ENCODE measurements at regions not wholly inside any gene's neighbourhood (a gene's known extent, or its start where the extent isn't known, plus 50 kb on each side); places are given as distances from the start of the nearest gene placed in this dataset.
"Not testable (repeated sequence)": the region's sequence is repeated elsewhere in the genome, so short reads cannot be mapped to it uniquely, and the experiment has no call there.

DNA sequence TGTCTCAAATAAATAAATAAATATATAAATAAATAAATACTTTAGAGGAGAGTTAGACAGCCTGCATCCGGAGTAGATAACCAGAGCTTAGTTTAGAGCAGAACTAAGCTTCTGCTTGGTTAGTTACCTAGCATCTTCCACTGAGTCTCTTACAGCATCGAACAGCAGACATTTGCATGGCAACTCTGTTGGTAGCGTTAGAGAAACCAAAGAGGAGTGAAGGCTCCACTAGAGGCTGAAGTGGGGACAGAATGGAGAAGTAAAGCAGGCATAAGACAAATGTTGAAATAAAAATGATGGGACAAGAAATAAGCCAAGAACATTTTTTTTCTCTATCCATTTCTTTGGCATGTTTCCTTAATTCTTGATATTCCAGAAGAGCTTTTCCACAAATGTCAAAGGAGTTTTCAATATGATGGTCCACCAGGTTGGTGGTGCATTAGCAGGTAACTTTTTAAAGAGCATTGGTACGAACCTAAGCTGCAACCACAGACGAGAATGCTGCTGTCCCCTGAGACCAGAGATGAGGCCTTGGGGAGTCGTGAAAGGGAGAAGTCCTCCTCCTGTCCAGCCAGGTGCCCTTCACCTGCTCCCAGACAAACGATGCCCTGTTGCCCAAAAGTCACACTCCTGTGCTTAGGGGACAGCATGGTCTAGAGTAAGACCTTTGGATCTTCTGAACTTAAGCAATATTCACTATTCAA lies 438.3 kb downstream of the DIRAS2 start:
- H3K4me3 ChIP-seq, result no peak overlapping the region
- WGBS, 2 donors, result 74 to 75% methylated on average over 7 of the region's 7 CpGs
- TF ChIP-seq, protein P1, sequence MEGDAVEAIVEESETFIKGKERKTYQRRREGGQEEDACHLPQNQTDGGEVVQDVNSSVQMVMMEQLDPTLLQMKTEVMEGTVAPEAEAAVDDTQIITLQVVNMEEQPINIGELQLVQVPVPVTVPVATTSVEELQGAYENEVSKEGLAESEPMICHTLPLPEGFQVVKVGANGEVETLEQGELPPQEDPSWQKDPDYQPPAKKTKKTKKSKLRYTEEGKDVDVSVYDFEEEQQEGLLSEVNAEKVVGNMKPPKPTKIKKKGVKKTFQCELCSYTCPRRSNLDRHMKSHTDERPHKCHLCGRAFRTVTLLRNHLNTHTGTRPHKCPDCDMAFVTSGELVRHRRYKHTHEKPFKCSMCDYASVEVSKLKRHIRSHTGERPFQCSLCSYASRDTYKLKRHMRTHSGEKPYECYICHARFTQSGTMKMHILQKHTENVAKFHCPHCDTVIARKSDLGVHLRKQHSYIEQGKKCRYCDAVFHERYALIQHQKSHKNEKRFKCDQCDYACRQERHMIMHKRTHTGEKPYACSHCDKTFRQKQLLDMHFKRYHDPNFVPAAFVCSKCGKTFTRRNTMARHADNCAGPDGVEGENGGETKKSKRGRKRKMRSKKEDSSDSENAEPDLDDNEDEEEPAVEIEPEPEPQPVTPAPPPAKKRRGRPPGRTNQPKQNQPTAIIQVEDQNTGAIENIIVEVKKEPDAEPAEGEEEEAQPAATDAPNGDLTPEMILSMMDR (IDR thresholded peaks at IDR 0.05), result no peak
- no peaks in the 10 kb centered on the region for H3K36me3 ChIP-seq
- ATAC-seq (no peak), DNase-seq (no peak)
- peaks cover 0 to 6% (median 0%) of the 10 kb centered on the region in 11 donors for H3K9me3 ChIP-seq
- H3K4me1 ChIP-seq, result no peaks in the 10 kb centered on the region
- intact Hi-C loops (cut with DNase I), result no loop called here
- peaks cover 0 to 6% (median 0%) of the 10 kb centered on the region in 7 donors for H3K27me3 ChIP-seq
- H3K27ac ChIP-seq, result no peak overlapping the region

DNA sequence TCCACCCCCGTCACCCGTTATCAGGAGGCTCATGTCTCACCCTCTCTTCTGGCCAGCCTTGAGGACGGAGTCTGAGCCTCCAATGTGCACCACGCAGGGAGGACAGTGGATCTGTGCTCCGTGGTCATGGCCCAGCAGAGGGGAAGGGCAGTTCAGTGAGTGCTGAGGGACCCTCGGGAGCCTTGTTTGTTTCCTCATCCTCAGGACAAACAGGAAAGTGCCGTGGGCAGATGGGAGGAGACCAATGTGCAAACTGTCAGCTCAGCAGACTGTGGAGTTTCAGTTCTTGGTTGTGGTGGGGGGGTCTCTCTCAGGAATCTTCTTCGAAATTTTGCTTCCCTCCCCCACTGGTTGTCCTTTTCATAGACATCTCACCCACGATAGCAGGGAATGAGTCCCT lies 429.6 kb downstream of the DIRAS2 start:
- H3K27ac ChIP-seq; H3K36me3 ChIP-seq; H3K9me3 ChIP-seq; ATAC-seq; intact Hi-C loops (cut with DNase I); H3K27me3 ChIP-seq; H3K4me1 ChIP-seq: not testable (repeated sequence)
- H3K4me3 ChIP-seq, result peak overlapping the region in 1 of 10 donors; percentile 11
- DNase-seq, result peak in 1 of 2 donors; percentile 10
- WGBS, 2 donors, result 45 to 49% methylated on average over 9 of the region's 9 CpGs

DNA sequence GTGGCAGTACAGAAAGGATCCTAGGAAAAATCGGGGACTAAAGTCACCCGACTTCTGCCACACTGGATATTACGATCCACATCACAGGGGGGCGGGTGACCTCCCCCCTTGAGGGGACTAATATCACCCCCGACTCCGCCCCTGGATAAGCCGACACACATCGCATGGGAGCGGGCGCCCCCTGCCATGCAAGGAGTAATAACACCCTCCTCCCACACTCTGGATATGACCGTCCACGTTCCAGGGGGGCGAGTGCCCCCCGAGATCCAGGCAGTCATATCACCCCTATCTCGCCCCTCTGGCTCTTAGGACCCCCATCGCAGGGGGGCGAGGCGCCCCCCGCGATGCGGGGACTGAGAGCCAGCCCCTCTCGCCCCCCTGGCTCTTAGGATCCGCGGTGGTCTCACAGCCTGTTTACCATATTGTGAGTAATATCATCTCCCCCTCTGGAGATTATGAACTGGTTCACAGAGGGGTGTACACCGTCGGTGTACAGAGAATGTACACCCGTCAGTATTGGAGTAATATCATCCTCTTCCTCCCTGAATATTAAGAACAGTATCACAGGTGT lies 423.0 kb downstream of the DIRAS2 start:
- intact Hi-C loops (cut with DNase I), result loop anchor here in 1 of 10 donors (5.0 kb wide), 1 partner anchor 77 kb away; no protein-coding TSS in a partner anchor
- H3K27ac ChIP-seq, result no peak overlapping the region
- peaks cover 0 to 24% (median 14%) of the 10 kb centered on the region in 7 donors for H3K27me3 ChIP-seq
- peak in 1 of 2 donors; percentile 20 for DNase-seq
- H3K4me3 ChIP-seq, result no peak overlapping the region
- H3K36me3 ChIP-seq, result no peaks in the 10 kb centered on the region
- TF ChIP-seq, protein P1 (IDR thresholded peaks at IDR 0.05), result peak in 8 of 9 donors; percentile 18 to 56 (median 41)
- no peaks in the 10 kb centered on the region for H3K9me3 ChIP-seq
- no peak for ATAC-seq
- 10 to 16% methylated on average over 27 of the region's 27 CpGs for WGBS, 2 donors
- H3K4me1 ChIP-seq, result no peaks in the 10 kb centered on the region

DNA sequence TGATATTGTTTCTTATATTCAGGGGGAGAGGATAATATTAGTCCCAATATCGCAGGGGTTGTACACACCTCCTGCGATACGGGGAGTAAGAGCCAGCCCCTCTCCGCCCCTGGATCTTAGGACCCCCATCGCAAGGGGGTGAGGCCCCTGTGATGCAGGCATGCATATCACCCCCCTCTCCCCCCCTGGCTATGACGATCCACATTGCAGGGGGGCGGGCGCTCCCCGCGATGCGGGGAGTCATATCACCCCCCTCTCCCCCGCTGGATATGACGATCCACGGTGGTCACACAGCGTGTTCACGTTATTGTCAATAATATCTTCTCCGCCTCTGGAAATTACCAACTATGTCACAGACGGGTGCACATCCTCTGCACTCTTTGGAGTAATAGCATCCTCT lies 420.7 kb downstream of the DIRAS2 start:
- H3K4me3 ChIP-seq; ATAC-seq; DNase-seq; intact Hi-C loops (cut with DNase I); H3K36me3 ChIP-seq; H3K9me3 ChIP-seq; H3K4me1 ChIP-seq; H3K27ac ChIP-seq: not testable (repeated sequence)
- WGBS, 2 donors, result 75 to 78% methylated on average over 18 of the region's 18 CpGs
- peaks cover 0 to 24% (median 14%) of the 10 kb centered on the region in 7 donors for H3K27me3 ChIP-seq

DNA sequence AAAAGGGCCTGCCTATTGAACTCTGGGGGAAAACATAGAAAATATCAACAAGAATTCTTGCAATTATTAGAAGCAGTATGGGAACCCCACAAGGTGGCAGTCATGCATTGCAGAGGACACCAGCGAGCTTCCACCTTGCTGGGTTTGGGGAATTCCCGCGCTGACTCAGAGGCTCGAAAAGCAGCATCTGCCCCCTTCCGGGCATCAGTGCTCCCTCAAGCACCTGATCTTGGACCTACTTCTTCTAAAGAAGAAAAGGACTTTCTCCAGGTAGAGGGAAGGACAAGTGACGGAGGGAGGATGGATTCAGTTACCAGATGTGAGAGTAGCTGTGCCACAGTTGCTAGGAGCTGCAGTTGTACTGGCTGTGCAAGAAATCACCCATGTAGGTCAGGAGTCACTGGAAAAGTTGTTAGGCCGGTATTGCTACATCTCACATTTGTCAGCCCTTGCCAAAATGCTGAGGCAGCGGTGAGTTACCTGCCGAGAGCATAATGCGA lies 415.7 kb downstream of the DIRAS2 start:
- TF ChIP-seq, protein P1 (IDR thresholded peaks at IDR 0.05), result peak; percentile 17 to 64 (median 53)
- H3K27me3 ChIP-seq, result not testable (repeated sequence)
- 53 to 55% methylated on average over 10 of the region's 10 CpGs for WGBS, 2 donors

DNA sequence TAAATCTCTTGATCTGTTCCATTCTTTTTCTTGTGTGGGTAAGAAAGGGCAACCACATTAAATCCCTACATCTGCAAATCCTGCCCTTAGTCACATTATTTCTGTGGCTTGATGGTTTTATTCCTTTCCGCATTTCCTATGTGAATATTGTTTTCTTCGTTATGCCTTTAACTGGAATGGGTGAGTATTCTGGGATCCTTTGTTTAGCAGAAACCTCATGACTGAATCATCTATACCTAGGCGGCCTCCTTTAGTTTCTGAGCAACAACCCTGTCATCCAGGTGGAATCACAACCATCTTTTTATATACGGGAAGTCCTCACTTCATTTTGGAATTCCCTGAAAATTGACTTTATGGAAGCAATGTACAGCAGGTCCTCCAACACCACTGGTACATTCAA lies 409.5 kb downstream of the DIRAS2 start:
- 88 to 92% methylated on average over 4 of the region's 4 CpGs for WGBS, 2 donors
- H3K27ac ChIP-seq, H3K4me3 ChIP-seq, DNase-seq, H3K27me3 ChIP-seq, H3K36me3 ChIP-seq, H3K9me3 ChIP-seq, H3K4me1 ChIP-seq, ATAC-seq: not testable (repeated sequence)
- intact Hi-C loops (cut with DNase I), result loop anchor here in 2 of 10 donors (10.0 kb wide), 2 partner anchors 632 to 642 kb away; no protein-coding TSS in a partner anchor

More for the DNA sequence above, 415.7 kb downstream of the DIRAS2 start:
- intact Hi-C loops (cut with DNase I), result loop anchor here in 3 of 10 donors (5.0 kb wide), 1 partner anchor 645 kb away; no protein-coding TSS in a partner anchor
- H3K27ac ChIP-seq, H3K36me3 ChIP-seq, H3K9me3 ChIP-seq, H3K4me1 ChIP-seq, H3K4me3 ChIP-seq, ATAC-seq: not testable (repeated sequence)
- peak in 1 of 2 donors; percentile 16 for DNase-seq
